HEK293 (cell line): ENCODE measurements at regions not wholly inside any gene's neighbourhood (a gene's known extent, or its start where the extent isn't known, plus 50 kb on each side); places are given as distances from the start of the nearest gene placed in this dataset.

Experiments
- CTCF ChIA-PET: fragments of 350-600 bp; formaldehyde crosslinking; extraction: SDS; loops from one replicate; lab custom pipeline; 2021; ENCODE audit warnings: antibody characterized with exemption; lab: Yijun Ruan, JAX
- POLR2A ChIA-PET: fragments of 300-600 bp; formaldehyde crosslinking; extraction: SDS; loops from one replicate; lab custom pipeline; 2020; ENCODE audit warnings: antibody characterized with exemption, inconsistent platforms; lab: Yijun Ruan, JAX
- H3K27ac ChIP-seq: fragments of 200-500 bp; sonication (Bioruptor generic); 2 replicates; pipeline ENCODE4 v1.5.1; 2014; ENCODE audit warnings: low read depth, low read length, control low read depth, inconsistent platforms; ENCODE audit errors: extremely low read depth
- H3K36me3 ChIP-seq, 2 experiments: fragments of 200-500 bp in 1 of 2; sonication (Bioruptor generic) in 1 of 2; 1 replicate in 1 of 2; 2 replicates in 1 of 2; pipeline ENCODE4 v1.5.1; 2014 to 2017; ENCODE audit warnings: inconsistent platforms in 2 of 2, low read length in 2 of 2; ENCODE audit not compliant: control insufficient read depth in 2 of 2, insufficient read depth in 1 of 2
- H3K4me1 ChIP-seq: fragments of 200-500 bp; sonication (Bioruptor generic); 2 replicates; pipeline ENCODE4 v1.5.1; 2014; ENCODE audit warnings: mild to moderate bottlenecking, low read length, inconsistent platforms; ENCODE audit not compliant: control insufficient read depth, insufficient read depth
- H3K4me3 ChIP-seq: 2 replicates; pipeline ENCODE4 v1.5.1; 2011; ENCODE audit warnings: low read depth, mild to moderate bottlenecking, control low read depth, low read length, moderate library complexity
- H3K9me3 ChIP-seq: fragments of 200-500 bp; sonication (Bioruptor generic); 2 replicates; pipeline ENCODE4 v1.5.1; 2014; ENCODE audit warnings: low read depth, low read length, inconsistent platforms; ENCODE audit not compliant: control insufficient read depth, insufficient read depth
- EGR2 ChIP-seq: fragments of 450-650 bp; formaldehyde crosslinking; IDR thresholded peaks from 2 replicates; pipeline ENCODE4 v1.5.1; 2016; ENCODE audit warnings: low read depth, missing biosample characterization, missing genetic modification characterization
- GLI4 ChIP-seq: fragments of 450-650 bp; formaldehyde crosslinking; IDR thresholded peaks from 2 replicates; pipeline ENCODE4 v1.5.1; 2016; ENCODE audit warnings: missing biosample characterization, missing genetic modification characterization
- SP7 ChIP-seq: fragments of 450-650 bp; formaldehyde crosslinking; IDR thresholded peaks from 2 replicates; pipeline ENCODE4 v1.5.1; 2016; ENCODE audit warnings: missing biosample characterization, missing genetic modification characterization
- YY2 ChIP-seq: fragments of 450-650 bp; formaldehyde crosslinking; IDR thresholded peaks from 2 replicates; pipeline ENCODE4 v1.5.1; 2016; ENCODE audit warnings: missing biosample characterization, missing genetic modification characterization
- ZBTB21 ChIP-seq: fragments of 450-650 bp; formaldehyde crosslinking; IDR thresholded peaks from 2 replicates; pipeline ENCODE4 v1.5.1; 2017; ENCODE audit warnings: missing biosample characterization, missing genetic modification characterization
- ZBTB48 ChIP-seq: fragments of 450-650 bp; formaldehyde crosslinking; IDR thresholded peaks from 2 replicates; pipeline ENCODE4 v1.5.1; 2016; ENCODE audit warnings: missing biosample characterization, missing genetic modification characterization
- ZNF140 ChIP-seq: fragments of 450-650 bp; formaldehyde crosslinking; IDR thresholded peaks from 2 replicates; pipeline ENCODE4 v1.5.1; 2016; ENCODE audit warnings: missing biosample characterization, missing genetic modification characterization
- ZNF16 ChIP-seq: fragments of 450-650 bp; formaldehyde crosslinking; IDR thresholded peaks from 2 replicates; pipeline ENCODE4 v1.5.1; 2016; ENCODE audit warnings: low read depth, missing biosample characterization, missing genetic modification characterization
- ZNF239 ChIP-seq: fragments of 450-650 bp; formaldehyde crosslinking; IDR thresholded peaks from 2 replicates; pipeline ENCODE4 v1.5.1; 2016; ENCODE audit warnings: missing biosample characterization, missing genetic modification characterization
- ZNF24 ChIP-seq: fragments of 450-650 bp; formaldehyde crosslinking; IDR thresholded peaks from 2 replicates; pipeline ENCODE4 v1.5.1; 2016; ENCODE audit warnings: missing biosample characterization, missing genetic modification characterization
- ZNF473 ChIP-seq: fragments of 450-650 bp; formaldehyde crosslinking; IDR thresholded peaks from 2 replicates; pipeline ENCODE4 v1.5.1; 2017; ENCODE audit warnings: missing biosample characterization, missing genetic modification characterization
- ZNF561 ChIP-seq: fragments of 450-650 bp; IDR thresholded peaks from 2 replicates; pipeline ENCODE4 v1.5.1; 2018; ENCODE audit warnings: missing biosample characterization, missing genetic modification characterization, borderline replicate concordance
- ZNF654 ChIP-seq: fragments of 450-650 bp; formaldehyde crosslinking; IDR thresholded peaks from 2 replicates; pipeline ENCODE4 v1.5.1; 2016; ENCODE audit warnings: low read depth, missing biosample characterization, missing genetic modification characterization
- ZSCAN16 ChIP-seq: fragments of 450-650 bp; formaldehyde crosslinking; IDR thresholded peaks from 2 replicates; pipeline ENCODE4 v1.5.1; 2016; ENCODE audit warnings: missing biosample characterization, missing genetic modification characterization
- TF ChIP-seq, protein P1 (sequence below): fragments of 450-650 bp; formaldehyde crosslinking; IDR thresholded peaks from 2 replicates; pipeline ENCODE4 v1.5.1; 2016; ENCODE audit warnings: missing biosample characterization, missing genetic modification characterization
- TF ChIP-seq, protein P2 (sequence below): fragments of 450-650 bp; formaldehyde crosslinking; IDR thresholded peaks from 2 replicates; pipeline ENCODE4 v1.5.1; 2016; ENCODE audit warnings: missing biosample characterization, missing genetic modification characterization
- TF ChIP-seq, protein P3 (sequence below): fragments of 450-650 bp; formaldehyde crosslinking; IDR thresholded peaks from 2 replicates; pipeline ENCODE4 v1.5.1; 2016; ENCODE audit warnings: missing biosample characterization, missing genetic modification characterization
- TF ChIP-seq, protein P4 (sequence below): fragments of 450-650 bp; formaldehyde crosslinking; IDR thresholded peaks from 2 replicates; pipeline ENCODE4 v1.5.1; 2017; ENCODE audit warnings: missing biosample characterization, missing genetic modification characterization

DNA sequence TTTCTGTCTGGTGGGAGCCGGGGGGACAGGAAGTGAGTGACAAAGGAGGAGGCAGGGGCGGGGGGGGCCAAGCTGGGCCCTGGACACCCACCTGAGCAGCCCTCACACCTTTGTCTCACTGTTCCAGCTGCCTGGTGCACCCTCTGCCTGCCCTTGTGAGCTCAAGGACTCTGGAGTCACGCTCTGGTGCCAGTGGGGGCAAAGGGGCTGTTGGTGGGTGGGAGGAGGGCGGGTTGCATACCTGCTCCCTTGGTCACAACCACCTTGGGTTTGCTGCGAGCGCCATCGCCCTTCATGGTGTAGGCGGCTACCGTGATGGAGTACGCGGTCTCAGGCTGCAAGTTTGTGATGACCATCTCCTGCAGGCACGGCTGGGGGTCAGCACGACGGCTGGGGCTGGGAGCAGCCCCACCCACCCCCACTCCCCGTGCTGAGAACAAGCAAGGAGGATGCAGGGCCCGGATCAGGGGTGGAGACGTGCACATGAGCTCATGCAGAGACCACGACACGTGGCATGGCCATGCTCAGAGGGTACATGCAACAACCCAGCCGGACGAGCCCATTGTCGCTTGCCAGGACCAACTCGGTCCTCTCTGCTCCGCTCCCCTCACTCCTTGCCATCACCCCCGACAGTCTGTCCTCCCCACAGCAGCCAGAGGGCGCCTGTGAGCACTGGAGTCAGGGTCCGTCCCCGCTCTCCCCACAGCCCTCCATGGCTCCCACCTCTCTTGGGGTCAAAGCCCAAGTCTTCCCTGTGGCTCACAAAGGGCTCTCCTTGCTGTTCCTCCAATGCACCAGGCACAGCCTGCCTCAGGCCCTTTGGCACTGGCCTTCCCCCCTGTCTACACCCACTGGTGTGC is 114.9 kb downstream of the PTPRS start:
- H3K4me1 ChIP-seq, result no peaks in the 10 kb centered on the region
- no peak overlapping the region for H3K4me3 ChIP-seq
- H3K27ac ChIP-seq, result no peak overlapping the region
- peaks cover 0 to 13% of the 10 kb centered on the region in 2 experiments; a peak in 1 of 3 replicates for H3K36me3 ChIP-seq
- TF ChIP-seq ZNF654 (tag by site-specific recombination) (0 out of 2 replicates have a peak, but pooled peaks have one; percentile 13), ZNF473 (no peak), ZNF140 (no peak), ZNF24 (tag by site-specific recombination) (no peak), EGR2 (tag by site-specific recombination) (0 out of 2 replicates have a peak, but pooled peaks have one; percentile 25), ZNF561 (tag by site-specific recombination) (no peak), SP7 (tag by site-specific recombination) (no peak), ZBTB21 (tag by site-specific recombination) (no peak), ZNF16 (tag by site-specific recombination) (peak; percentile 97), ZBTB48 (tag by site-specific recombination) (peak; percentile 38; the same call in 1 of the 2 replicates)
- TF ChIP-seq, protein P1, sequence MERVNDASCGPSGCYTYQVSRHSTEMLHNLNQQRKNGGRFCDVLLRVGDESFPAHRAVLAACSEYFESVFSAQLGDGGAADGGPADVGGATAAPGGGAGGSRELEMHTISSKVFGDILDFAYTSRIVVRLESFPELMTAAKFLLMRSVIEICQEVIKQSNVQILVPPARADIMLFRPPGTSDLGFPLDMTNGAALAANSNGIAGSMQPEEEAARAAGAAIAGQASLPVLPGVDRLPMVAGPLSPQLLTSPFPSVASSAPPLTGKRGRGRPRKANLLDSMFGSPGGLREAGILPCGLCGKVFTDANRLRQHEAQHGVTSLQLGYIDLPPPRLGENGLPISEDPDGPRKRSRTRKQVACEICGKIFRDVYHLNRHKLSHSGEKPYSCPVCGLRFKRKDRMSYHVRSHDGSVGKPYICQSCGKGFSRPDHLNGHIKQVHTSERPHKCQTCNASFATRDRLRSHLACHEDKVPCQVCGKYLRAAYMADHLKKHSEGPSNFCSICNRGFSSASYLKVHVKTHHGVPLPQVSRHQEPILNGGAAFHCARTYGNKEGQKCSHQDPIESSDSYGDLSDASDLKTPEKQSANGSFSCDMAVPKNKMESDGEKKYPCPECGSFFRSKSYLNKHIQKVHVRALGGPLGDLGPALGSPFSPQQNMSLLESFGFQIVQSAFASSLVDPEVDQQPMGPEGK, result no peak; the same call in 1 of the 2 replicates
- TF ChIP-seq, protein P2, sequence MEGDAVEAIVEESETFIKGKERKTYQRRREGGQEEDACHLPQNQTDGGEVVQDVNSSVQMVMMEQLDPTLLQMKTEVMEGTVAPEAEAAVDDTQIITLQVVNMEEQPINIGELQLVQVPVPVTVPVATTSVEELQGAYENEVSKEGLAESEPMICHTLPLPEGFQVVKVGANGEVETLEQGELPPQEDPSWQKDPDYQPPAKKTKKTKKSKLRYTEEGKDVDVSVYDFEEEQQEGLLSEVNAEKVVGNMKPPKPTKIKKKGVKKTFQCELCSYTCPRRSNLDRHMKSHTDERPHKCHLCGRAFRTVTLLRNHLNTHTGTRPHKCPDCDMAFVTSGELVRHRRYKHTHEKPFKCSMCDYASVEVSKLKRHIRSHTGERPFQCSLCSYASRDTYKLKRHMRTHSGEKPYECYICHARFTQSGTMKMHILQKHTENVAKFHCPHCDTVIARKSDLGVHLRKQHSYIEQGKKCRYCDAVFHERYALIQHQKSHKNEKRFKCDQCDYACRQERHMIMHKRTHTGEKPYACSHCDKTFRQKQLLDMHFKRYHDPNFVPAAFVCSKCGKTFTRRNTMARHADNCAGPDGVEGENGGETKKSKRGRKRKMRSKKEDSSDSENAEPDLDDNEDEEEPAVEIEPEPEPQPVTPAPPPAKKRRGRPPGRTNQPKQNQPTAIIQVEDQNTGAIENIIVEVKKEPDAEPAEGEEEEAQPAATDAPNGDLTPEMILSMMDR (tag by site-specific recombination), result peak; percentile 53; the same call in 1 of the 2 replicates
- TF ChIP-seq, protein P3, sequence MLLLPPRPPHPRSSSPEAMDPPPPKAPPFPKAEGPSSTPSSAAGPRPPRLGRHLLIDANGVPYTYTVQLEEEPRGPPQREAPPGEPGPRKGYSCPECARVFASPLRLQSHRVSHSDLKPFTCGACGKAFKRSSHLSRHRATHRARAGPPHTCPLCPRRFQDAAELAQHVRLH, result 0 out of 2 replicates have a peak, but pooled peaks have one; percentile 32
- CTCF ChIA-PET, result interaction anchor here (0.6 to 1.4 kb wide), 8 partner anchors 7 to 463 kb away, joined by 3 to 5 read pairs (median 3); no protein-coding TSS in a partner anchor
- POLR2A ChIA-PET, result no interaction called here
- no peaks in the 10 kb centered on the region for H3K9me3 ChIP-seq

DNA sequence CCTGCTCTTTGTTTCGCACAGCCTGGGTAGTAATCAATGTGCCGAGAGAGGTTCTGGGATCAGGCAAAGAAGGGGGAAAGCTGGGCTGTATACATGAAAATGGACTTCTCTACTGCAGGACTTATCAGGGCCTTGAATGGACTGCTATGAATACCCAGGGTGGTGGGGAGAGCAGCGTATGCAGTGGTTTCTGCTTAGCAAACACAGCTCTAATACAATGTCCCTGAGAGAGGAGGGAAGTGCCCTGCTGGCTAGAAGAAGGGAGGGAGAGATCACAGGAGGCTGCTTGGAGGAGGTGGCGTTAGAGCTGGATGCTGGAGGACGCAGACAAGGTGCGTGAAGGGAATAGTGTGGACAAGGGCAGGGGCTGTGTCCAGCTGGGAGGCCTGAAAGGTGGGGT is 116.1 kb downstream of the PTPRS start:
- no peak for TF ChIP-seq ZSCAN16 (tag by site-specific recombination)
- TF ChIP-seq, protein P4, sequence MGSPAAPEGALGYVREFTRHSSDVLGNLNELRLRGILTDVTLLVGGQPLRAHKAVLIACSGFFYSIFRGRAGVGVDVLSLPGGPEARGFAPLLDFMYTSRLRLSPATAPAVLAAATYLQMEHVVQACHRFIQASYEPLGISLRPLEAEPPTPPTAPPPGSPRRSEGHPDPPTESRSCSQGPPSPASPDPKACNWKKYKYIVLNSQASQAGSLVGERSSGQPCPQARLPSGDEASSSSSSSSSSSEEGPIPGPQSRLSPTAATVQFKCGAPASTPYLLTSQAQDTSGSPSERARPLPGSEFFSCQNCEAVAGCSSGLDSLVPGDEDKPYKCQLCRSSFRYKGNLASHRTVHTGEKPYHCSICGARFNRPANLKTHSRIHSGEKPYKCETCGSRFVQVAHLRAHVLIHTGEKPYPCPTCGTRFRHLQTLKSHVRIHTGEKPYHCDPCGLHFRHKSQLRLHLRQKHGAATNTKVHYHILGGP, result no peak
- TF ChIP-seq ZNF239 (tag by site-specific recombination), result peak; percentile 100
- TF ChIP-seq YY2 (tag by site-specific recombination), result no peak
- TF ChIP-seq ZBTB21 (tag by site-specific recombination), result no peak
- TF ChIP-seq GLI4 (tag by site-specific recombination), result no peak

More for the DNA sequence above, 116.1 kb downstream of the PTPRS start:
- Histone ChIP-seq H3K4me3 (no peak overlapping the region), H3K27ac (no peak overlapping the region), H3K4me1 (no peaks in the 10 kb centered on the region), H3K9me3 (no peaks in the 10 kb centered on the region), H3K36me3 (peaks cover 0 to 24% of the 10 kb centered on the region in 2 experiments; a peak in 1 of 3 replicates)
- POLR2A ChIA-PET, result no interaction called here
- CTCF ChIA-PET, result interaction anchor here (0.6 kb wide), 3 partner anchors 86 to 372 kb away, joined by 3 to 4 read pairs (median 4); no protein-coding TSS in a partner anchor
